ENCODE measurements at regions not wholly inside any gene's neighbourhood (a gene's known extent, or its start where the extent isn't known, plus 50 kb on each side); places are given as distances from the start of the nearest gene placed in this dataset.
A peak's percentile ranks its signal among the peaks of the same experiment; 100 is the strongest.

GRCh38 chr2:155382776-155383175 is 684.3 kb downstream of the KCNJ3 start:
- no peak for DNase-seq

- DNase-seq = no peak
Measured at GRCh38 chr2:155381436-155381835, 682.9 kb downstream of the KCNJ3 start.

GRCh38 chr2:155379494-155379893 is 681.0 kb downstream of the KCNJ3 start:
- no peak for DNase-seq

- no peak for DNase-seq
Measured at GRCh38 chr2:155377931-155378444, 679.5 kb downstream of the KCNJ3 start.

GRCh38 chr2:155377266-155377680 is 678.8 kb downstream of the KCNJ3 start:
- peak; percentile 20 for DNase-seq

GRCh38 chr2:155372969-155373368 is 674.5 kb downstream of the KCNJ3 start:
- peak; percentile 21 for DNase-seq

GRCh38 chr2:155368934-155369333 is 670.4 kb downstream of the KCNJ3 start:
- DNase-seq = no peak

GRCh38 chr2:155364766-155365165 is 666.3 kb downstream of the KCNJ3 start:
- DNase-seq = no peak

- no peak for DNase-seq
Measured at GRCh38 chr2:155363349-155363888, 664.9 kb downstream of the KCNJ3 start.

- no peak for DNase-seq
Measured at GRCh38 chr2:155357172-155357571, 658.7 kb downstream of the KCNJ3 start.

- no peak for DNase-seq
Measured at GRCh38 chr2:155356250-155356649, 657.8 kb downstream of the KCNJ3 start.

GRCh38 chr2:155350783-155351580 is 652.5 kb downstream of the KCNJ3 start:
- DNase-seq = no peak

GRCh38 chr2:155332016-155332415 is 633.5 kb downstream of the KCNJ3 start:
- no peak for DNase-seq

GRCh38 chr2:155320236-155320635 is 621.7 kb downstream of the KCNJ3 start:
- no peak for DNase-seq

- no peak for DNase-seq
Measured at GRCh38 chr2:155318710-155319109, 620.2 kb downstream of the KCNJ3 start.

GRCh38 chr2:155315768-155316167 is 617.3 kb downstream of the KCNJ3 start:
- no peak for DNase-seq

- peak; percentile 7 for DNase-seq
Measured at GRCh38 chr2:155310589-155310988, 612.1 kb downstream of the KCNJ3 start.

- no peak for DNase-seq
Measured at GRCh38 chr2:155309483-155309882, 611.0 kb downstream of the KCNJ3 start.

- no peak for DNase-seq
Measured at GRCh38 chr2:155308367-155309009, 610.0 kb downstream of the KCNJ3 start.

GRCh38 chr2:155301221-155301620 is 602.7 kb downstream of the KCNJ3 start:
- no peak for DNase-seq

- no peak for DNase-seq
Measured at GRCh38 chr2:155298001-155298400, 599.5 kb downstream of the KCNJ3 start.

- DNase-seq = no peak
Measured at GRCh38 chr2:155294358-155294757, 595.9 kb downstream of the KCNJ3 start.

- DNase-seq = no peak
Measured at GRCh38 chr2:155281907-155282306, 583.4 kb downstream of the KCNJ3 start.

Data from left kidney (tissue), 1 donor.